Femur (tissue), 1 donor: ENCODE measurements at regions not wholly inside any gene's neighbourhood (a gene's known extent, or its start where the extent isn't known, plus 50 kb on each side); places are given as distances from the start of the nearest gene placed in this dataset.
"Not testable (repeated sequence)": the region's sequence is repeated elsewhere in the genome, so short reads cannot be mapped to it uniquely, and the experiment has no call there.

Source experiments
- DNase-seq: peaks from one replicate; pipeline ENCODE4 v3.0.0-alpha.2; 2017

DNA sequence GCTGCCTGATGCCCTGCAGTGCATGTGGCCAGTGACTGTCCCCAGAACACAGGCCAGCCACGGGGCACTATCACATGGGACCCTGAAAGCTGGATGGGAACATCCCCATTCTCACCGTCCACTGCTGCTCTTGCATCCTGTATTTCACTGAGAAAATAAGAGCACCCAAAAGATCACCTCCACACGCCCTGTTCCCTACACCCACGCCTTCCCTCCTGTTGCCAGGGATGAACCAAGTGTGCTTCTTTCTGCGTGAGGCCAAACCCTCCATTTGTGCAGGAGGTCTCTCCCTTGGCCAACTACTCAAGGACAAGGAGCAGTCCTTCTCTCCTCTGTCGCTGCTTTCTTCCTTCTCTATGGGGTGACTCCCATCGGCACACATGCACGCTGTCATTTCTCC, 118.3 kb downstream of the LRRC37A3 start:
- not testable (repeated sequence) for DNase-seq

DNA sequence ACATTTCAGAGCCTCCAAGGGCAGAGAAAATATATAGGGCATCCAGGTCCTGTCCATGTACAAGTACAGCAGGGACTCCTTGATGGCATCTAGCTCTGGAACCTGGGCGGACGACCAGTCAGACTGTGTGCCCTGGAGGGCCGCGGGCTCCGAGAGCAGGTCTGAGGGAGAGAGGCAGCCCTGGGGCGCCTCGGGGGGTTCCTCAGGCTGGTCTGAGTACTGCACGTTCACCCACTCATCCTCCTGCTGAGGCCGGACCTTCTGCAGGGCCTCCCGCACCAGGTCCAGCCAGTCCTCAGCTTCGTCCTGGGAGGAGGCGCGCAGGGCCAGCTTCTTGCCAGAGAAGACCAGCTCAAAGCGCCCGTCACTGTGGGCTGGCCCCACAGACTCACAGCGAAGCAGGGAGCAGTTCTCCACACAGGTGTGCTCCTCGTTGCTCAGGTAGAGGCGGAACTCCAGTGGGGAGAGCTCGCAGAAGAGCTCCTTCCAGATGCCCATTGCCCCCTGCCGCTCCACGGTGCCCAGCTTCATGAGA, 118.8 kb downstream of the LRRC37A3 start:
- not testable (repeated sequence) for DNase-seq

DNA sequence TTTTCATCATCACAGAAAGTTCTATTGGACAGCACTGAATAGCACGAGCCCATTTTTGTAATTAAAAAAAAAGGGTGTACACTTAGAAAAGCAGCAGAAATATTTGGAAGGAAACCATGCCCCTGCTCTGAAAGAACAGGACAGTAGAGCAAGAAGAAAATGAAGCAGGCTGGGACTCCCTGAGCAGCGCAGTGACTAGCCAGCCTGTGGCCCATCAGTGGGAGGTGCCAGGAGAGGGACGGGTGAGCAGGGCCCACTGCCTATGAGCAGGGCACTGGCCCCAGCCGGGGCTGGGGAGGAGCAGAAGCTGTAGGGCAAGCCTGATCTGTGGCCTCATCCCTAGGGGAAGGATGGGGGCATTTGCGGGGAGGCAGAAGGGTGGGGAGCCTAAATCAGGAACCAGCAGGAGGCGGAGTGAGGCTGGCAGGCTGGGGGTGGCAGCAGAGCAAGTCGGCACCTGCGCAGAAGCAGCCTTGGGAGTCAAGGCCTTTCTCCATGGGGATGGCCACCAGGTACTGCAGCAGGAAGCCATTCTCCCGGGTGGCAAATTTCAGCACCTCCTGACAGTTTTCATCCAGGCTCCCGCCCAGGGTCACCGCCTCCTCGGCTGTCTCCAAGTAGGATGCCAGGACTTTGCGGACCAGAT, 119.6 kb downstream of the LRRC37A3 start:
- not testable (repeated sequence) for DNase-seq

DNA sequence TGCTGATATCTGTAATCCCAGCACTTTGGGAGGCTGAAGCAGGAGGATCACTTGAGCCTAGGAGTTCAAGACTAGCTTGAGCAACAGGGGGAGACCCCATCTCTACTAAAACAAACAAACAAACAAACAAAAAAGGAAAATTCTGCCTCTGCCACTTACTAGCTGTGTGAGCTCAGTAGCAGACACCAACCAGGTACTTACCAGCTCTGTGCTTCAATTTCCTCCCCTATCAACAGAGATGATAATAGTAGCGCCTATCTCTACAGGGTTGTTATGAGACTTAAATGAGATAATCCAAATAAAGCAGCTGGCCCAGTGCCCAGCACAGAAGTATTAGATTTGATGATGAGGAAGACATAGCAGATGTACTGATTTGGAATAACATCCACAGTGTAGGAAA, 120.3 kb downstream of the LRRC37A3 start:
- DNase-seq: not testable (repeated sequence)

DNA sequence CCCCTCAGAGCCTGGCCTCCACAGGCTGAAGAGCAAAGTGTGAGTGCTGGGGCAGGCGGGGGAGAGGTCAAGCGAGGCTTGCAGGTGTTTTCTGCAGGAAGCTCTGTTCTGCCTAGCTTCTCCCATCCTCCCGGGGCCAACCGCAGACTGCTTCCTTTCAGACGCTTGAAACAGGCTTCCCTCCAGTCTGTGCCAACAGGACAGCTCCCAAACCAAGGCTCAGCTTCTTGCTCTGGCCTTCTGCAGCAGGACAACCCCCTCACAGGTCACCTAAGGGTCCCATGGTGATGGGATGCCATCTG, 120.8 kb downstream of the LRRC37A3 start:
- not testable (repeated sequence) for DNase-seq

DNA sequence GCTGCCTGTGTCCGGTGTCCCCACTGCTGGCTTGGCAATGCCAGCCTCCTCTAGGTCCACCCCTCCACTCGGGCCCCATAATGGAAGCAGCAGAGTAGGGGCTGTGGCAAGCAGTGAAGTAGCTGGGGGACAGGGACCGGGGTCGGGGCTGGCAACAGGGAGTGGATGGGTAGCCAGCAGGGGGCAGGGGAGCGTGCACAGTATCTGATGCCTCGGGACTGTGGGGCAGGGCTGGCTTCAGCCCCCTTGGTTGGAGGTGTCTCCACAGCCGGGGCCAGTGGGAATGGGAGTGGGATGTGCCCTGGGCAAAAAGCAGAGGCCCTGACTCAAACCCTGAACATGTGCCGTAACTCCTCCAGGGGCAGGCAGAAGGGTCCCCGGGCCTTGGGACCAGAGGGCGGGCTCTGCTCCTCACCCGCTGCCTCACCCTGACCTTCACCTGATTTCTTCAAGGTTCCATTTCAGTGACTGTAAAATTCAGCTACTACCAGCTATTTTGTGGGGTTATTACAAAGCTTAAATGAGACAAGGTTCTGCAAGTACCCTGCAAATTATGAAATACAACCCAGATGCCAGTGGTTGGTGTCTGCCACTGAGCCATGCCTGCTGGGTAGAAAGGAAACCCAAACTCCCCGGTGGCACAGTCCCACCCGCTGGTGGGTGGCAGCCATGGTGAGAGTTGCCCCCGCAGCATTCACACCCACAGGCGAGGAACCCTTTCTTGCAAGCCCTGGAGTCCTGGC, 121.4 kb downstream of the LRRC37A3 start:
- not testable (repeated sequence) for DNase-seq

DNA sequence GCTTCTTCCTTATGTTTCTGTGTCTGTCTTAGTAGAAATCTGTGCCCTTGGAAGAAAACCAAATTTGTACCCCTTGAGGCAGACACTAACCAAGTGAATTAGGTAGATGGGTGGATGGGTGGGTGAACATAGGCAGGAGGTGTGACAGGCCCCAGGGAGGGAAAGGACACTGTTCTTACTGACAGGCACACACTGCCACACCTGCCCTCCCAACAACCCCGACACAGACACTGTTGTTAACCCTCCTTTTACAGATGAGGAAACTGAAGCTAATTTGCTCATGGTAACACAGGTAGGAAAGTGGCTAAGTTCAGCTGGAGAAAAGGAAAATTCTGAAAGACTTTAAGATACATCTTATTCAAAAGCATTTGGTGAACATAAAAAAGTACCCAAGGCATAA, 123.9 kb downstream of the LRRC37A3 start:
- DNase-seq: not testable (repeated sequence)

DNA sequence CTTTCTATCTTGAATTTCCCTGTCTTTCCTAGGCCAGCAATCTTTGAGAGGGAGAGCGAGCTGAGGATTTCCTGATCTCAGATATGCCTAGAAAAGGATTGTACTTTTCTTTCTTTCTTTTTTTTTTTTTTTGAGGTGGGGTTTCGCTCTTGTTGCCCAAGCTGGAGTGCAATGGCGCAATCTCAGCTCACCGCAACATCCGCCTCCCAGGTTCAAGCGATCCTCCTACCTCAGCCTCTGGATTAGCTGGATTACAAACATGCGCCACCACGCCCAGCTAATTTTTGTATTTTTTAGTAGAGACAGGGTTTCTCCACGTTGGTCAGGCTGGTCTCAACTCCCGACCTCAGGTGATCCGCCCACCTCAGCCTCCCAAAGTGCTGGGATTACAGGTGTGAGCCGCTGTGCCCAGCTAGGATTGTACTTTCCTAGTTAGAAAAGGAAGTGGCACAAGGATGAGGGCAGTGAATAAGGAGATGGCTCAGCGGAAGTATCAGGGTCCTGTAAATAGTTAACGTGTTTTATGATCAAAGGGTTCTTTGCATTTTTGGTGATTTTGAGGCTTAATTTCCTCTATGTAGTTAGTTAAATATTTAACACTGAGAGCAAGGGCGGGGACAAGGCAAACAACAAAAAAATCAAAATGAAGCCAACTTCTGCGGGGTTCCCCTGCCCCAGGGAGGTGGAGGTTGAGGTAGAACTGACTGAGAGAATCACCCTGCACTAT, 124.6 kb downstream of the LRRC37A3 start:
- not testable (repeated sequence) for DNase-seq

DNA sequence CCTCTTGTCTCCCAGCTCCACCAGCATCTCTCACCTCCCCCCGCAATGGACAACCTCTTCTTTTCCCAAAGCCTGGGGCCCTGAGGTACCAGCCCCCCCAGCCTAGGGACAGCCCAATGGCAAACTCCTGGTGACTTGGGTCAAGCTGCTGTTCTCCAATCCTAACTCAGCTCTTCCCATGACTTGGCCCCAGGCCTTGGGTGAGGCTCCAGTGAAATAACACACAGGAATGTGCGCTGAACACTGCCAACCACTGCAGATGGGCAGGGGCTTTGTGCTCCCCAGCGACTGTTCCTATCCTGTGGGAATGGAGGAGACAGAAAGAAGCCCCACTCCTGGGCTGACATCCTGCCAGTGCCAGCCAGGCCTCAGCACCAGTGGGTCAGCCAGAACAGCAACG, 125.2 kb downstream of the LRRC37A3 start:
- DNase-seq: not testable (repeated sequence)

DNA sequence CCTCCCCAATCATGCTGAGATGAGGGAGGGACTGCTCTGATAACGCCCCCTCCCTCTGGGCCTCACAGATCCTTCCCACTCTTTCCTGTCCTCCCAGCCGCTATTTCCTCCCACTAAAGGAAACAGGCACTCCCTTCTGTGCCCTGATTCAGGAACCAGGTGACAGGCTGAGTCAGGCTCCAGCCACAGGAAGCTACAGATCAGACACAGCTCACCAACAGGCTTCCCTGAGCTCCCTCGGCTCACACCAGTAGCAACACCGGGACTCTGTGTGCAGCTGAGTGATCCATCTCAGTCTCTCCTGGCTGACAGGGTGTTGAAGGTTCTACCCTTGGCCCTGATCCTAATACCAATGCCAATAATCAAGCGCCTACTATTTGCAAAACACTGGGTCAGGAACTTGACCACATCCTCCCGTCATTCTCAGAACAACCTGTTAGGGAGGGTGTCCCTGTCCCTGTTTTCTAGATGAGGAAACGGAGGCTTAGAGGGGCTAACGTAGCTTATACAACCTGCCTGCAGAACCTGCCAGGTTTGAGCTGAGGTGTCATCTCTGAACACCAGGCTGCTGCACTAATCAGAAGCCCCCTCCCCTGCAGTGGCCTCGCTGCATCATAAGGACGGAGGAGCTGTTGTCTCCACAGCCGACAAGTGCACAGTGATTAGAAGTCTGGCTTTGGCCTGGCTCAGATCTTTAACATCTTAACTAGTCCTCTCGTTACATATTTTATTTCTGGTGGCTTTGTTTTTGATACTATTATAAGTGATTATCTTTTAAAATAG, 126.3 kb downstream of the LRRC37A3 start:
- not testable (repeated sequence) for DNase-seq

DNA sequence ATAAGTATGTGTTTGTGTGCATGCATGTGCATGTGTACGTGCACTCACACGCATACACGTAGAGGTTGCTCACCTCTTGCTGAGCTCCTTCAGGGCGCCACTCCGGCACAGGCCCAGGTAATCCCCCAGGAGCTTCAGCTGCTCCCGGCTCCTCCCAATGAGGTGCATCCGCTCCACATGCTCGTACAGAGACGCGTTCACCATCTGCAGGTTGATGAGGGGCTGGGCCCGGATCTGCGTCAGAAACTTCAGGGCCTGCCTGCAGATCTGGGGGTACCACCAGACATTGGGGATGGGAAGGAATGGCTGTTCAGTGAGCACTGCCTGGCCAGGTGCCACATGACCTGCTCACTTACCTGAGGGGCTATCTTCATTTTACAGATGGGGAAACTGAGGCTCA, 127.0 kb downstream of the LRRC37A3 start:
- DNase-seq: not testable (repeated sequence)

DNA sequence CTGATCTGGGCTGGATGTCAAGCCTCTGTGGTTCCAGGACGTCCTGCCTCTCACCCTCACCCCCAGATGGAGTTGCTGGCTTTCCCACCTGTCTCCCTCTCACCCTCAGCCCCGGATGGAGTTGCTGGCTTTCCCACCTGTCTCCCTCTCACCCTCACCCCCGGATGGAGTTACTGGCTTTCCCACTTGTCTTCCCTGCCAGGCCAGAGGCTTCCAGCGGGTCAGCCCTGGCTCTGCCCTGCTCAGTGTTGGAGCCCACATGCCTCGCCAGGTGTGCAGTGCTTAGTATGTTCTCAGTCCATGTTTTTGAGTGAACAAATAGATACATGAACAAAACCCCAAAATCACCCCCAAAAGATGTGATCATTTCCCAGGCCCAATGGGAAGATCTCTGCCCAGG, 127.6 kb downstream of the LRRC37A3 start:
- not testable (repeated sequence) for DNase-seq

DNA sequence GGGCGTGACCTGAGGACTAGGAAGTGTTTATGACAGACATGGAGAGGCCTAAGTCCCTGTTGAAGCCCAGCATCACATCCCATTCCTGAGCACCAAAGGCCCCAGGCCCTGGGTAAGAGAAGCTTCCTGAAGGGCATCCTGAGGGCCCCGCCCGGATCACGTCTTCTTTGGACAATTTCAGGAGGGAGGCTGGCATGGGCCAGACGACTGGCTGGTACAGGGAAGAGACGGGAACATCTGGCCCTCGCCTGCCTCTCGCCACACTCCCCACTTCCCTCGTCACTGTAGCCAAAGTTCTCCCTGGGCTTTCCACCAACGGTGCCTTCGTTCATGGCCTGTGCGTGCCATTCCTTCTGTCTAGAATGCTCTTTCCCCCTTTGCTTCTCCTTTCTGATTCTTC, 128.1 kb downstream of the LRRC37A3 start:
- not testable (repeated sequence) for DNase-seq

DNA sequence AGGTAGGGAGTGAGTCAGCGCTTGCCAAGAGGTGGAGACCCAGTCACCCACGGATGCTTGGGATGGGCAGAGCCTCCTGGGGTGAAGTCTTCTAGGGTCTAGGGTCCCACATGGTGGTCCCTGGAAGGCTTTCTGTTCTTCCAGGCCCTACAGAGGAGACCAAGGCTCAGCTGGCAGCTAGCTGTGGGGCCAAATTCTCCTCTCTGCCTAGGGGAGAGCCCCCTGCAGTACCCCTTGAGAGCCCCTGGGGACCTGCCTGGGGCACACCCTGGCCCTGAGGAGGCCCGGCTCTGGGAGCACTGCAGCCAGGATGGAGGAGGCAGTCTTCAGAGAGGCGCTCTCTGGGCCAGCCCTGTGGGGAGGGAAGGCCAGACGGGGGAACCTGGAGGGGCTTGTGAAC, 128.6 kb upstream of the SMURF2 start:
- not testable (repeated sequence) for DNase-seq

DNA sequence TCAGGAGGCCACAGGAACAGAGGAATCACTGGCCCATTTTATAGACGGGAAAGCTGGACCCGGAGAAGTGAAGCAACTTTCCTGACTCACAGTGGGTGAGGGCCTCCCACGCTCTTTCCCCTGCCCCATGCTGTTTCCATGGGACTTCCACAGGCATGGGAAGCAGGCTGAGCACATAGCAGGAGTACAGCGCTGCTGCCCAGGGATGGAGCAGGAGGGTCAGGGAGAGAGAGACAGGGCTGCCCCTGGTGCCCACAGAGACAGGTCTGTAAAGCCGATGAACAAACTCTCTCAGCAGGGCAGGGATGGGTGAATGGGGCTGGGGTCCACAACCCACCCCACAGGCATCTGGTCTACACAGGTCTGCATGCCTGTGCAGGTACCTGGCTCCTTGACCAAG, 128.1 kb upstream of the SMURF2 start:
- not testable (repeated sequence) for DNase-seq

DNA sequence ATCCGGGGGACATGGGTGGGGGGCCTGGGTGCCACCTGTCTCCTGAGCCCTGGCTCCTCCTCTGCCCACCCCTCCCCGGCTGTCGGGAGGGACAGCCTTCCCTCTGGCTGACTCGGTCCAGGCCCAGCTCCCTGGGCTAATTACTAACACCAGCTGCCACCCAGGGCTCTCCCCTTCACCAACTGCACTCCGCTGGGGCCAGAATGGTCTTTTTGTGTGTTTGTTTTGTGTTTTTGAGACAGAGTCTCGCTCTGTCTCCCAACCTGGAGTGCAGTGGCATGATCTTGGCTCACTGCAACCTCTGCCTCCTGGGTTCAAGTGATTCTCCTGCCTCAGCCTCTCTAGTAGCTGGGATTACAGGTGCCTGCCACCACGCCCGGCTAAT, 126.9 kb upstream of the SMURF2 start:
- not testable (repeated sequence) for DNase-seq

DNA sequence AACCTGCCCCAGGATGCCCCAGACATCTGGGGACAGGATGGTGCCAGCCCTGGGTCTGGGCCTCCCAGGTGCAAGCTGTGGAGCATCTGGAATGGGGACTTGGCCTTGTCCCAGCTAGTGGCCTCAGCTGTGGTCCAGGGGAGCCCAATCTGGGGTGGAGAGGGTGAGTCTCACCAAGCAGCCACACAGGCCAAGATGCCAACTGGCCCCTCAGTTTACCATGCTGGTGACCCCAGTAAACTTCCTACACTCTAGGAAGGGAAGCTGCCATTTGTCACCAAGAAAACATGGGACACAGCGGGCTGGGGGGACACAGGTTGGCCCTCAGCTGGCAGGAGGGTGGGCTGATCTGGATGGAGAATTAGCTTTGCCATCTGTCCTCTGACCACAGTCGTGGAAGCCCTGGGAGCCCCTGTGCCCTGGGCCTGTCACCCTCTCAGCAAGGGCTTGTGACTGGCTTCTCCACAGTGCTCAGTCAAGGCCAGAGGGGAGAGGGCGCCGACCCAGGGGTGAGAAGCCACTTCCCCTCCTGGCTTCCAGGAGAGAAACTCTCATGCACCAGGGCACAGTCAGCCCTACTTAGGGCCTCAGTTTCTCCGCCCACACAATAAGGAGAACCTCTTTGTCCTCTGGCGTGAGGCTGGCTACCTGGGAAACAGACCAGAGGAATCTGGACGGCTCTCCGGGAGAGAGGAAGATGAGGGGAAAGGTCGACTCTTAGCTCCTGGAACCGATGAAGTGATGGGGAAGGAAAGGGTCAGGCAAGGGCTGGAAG, 126.4 kb upstream of the SMURF2 start:
- DNase-seq: no peak

DNA sequence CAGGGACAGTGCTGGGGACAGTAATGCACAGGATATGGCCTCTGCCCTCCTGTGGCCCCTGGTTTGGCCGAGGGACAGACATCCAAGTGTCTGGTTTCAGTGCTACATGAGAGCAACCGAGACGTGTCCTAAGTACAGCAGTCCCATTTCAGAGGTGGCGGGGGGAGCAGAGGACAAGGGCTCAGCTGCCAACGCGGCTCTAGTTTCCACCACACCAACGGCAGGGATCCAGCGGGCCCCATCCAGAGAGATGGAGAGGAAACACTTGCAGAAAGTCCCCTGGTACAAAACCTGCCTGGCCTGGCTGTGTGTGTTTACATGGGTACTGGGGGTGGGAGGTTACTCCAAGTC, 125.8 kb upstream of the SMURF2 start:
- DNase-seq: no peak

DNA sequence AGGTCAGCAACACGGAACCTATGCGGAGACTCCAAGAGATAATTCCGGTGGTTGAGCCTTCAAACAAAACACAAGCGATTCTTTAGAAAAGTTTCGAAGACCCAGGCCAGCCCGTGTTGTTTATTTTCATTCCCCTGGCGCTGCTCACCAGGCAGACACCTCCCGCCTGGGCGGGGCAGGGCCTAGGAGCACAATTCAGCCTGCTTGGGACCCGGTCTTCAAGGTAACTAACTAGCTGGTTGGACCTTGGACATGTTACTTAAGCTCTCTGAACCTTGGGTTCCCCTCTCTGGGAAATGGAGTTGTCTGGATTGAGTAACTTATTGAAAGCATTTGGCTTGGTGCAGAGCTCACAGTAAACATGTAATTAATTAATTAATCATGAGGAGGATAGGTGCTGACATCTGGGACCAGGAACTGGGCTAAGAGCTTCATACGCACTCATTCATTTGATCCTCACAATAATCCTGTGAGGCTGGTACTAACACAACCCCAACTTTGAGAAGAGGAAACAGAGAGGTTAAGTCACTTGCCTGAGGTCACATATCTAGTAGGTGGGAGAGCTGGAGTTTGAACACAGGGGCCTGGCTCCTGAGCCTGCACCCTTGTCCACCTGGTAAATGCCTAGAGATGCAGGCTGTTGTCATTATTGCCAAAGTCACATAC, 125.3 kb upstream of the SMURF2 start:
- DNase-seq: no peak

DNA sequence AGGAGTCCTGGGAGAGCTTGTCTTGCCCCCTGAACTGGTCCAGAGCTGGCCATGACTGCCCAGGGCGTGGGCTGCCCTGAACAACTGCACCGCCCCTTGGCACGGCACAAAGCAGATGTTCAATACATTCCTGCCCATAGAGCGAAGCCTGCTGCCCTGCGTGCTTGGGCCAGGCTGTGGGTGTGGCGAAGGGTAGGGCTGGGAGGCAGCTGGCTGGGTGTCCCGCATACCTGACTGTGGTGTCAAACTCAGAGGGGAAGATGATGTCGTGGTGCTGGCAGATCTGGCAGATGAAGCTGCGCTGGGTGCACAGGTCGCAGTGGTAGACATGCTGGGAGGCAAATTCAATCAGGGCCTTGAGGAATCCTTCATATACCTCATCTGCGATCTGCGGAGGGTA, 124.2 kb upstream of the SMURF2 start:
- no peak for DNase-seq

DNA sequence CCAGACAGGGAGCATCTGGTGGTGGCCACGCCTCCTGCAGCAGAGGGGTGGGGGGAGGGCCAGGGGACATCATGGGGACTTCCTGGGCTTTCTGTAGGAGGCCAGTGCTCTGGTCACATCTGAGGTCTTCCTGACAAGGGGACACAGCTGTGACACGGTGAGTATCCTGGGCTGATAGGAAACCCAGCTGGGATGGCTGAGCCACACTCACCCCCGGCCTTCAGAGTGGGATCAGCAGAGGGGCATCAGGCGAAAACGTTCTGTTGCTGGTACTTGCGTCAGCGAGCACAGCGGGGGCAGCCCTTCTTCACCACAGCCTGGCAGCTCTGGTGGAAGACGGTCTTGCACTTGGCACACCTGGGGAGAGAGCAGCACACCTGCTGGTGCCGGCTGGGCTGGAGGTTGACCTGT, 122.9 kb upstream of the SMURF2 start:
- no peak for DNase-seq
